ENCODE measurements at regions not wholly inside any gene's neighbourhood (a gene's known extent, or its start where the extent isn't known, plus 50 kb on each side); places are given as distances from the start of the nearest gene placed in this dataset.

DNA sequence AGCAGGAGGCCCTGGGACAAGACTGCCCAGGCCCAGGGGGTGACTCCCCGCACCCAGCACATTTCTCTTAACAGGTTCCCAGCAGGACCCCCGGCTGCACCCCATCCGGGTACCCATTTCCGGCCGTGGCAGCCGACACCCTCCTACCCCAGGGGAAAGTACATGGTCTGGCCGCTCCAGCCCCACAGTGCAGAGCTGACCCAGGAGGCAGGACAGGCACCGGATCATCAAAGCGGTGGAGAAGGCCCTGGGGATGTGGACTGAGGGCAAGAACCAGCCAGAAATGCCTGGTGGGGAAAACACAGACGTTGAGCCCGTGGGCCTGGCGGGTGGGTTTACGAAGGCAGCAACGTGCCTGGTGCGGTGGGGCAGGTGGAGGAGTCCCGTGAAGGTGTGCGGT lies 79.5 kb upstream of the GPC1 start:
- in situ Hi-C loops (cut with MboI; ENCODE audit: low pct_unique_long_range_greater_than_20kb, low sequenced_read_pairs, unreplicated experiment), result no loop called here
- TF ChIP-seq, protein P1, sequence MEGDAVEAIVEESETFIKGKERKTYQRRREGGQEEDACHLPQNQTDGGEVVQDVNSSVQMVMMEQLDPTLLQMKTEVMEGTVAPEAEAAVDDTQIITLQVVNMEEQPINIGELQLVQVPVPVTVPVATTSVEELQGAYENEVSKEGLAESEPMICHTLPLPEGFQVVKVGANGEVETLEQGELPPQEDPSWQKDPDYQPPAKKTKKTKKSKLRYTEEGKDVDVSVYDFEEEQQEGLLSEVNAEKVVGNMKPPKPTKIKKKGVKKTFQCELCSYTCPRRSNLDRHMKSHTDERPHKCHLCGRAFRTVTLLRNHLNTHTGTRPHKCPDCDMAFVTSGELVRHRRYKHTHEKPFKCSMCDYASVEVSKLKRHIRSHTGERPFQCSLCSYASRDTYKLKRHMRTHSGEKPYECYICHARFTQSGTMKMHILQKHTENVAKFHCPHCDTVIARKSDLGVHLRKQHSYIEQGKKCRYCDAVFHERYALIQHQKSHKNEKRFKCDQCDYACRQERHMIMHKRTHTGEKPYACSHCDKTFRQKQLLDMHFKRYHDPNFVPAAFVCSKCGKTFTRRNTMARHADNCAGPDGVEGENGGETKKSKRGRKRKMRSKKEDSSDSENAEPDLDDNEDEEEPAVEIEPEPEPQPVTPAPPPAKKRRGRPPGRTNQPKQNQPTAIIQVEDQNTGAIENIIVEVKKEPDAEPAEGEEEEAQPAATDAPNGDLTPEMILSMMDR (IDR thresholded peaks at IDR 0.05; ENCODE audit: extremely low read depth, insufficient read depth, missing control alignments), result no peak
- no peak for DNase-seq (ENCODE audit: low spot score)

DNA sequence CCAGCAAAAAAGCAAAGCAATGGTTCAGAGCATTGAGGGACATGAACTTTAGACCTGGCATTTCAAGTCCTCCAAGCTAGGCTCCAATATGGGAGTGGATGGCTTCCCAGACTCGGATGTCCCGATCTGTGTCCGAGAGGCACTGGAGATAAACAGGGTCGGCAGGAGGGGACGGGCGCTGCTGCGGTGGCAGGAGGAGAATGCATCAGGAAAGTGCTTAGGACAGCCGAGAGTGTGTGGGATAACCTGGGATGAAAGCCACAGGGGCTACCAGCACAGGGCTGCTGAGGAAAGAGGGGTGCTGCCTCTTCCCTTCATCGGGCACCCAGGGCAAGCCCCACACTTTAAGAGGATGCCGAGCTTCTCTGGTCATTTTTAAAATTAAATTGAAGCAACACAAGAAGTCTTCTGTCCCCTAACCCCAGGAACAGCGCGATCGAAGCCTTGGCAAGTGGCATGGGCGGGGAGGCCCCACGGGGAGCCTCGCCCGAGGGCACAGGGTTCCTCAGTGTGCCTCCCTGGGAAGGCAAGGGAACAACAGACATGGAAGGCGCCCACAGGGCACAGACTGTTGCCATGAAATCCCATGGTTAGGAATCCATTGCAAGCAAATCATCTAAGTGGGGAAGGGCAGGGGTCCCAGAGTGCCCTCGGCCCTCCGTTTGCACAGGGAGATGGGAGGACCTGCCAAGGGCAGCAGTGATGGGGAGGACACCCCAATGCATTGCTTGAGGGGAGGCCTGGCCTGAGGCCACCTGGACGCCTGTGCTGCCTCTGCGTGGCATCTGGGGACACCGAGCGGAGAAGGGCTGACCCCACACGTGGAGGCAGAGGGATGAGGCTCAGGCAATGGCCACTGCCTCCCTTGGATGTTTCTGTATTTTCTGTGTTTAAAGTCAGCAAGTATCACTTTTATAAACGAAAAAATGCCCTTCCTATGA lies 78.5 kb upstream of the GPC1 start:
- no peak for DNase-seq (ENCODE audit: low spot score)
- in situ Hi-C loops (cut with MboI; ENCODE audit: low pct_unique_long_range_greater_than_20kb, low sequenced_read_pairs, unreplicated experiment), result no loop called here
- TF ChIP-seq, protein P1 (IDR thresholded peaks at IDR 0.05; ENCODE audit: extremely low read depth, insufficient read depth, missing control alignments), result no peak

DNA sequence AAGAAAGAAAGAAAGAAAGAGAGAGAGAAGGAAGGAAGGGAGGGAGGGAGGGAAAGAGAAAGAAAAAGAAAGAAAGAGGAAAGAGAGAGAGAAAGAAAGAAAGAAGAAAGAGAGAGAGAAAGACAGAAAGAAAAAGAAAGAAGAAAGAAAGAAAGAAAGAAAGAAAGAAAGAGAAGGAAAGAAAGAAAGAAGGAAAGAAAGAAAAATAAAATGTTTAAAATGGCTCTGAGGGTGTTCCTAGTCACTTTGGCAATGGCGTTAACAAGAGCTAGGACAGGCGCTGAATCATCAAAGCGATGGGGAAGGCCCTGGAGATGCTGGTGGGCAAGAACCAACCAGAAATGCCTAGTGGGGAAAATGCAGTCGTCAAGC lies 77.8 kb upstream of the GPC1 start:
- in situ Hi-C loops (cut with MboI; ENCODE audit: low pct_unique_long_range_greater_than_20kb, low sequenced_read_pairs, unreplicated experiment), result no loop called here
- DNase-seq (ENCODE audit: low spot score), result no peak
- TF ChIP-seq, protein P1 (IDR thresholded peaks at IDR 0.05; ENCODE audit: extremely low read depth, insufficient read depth, missing control alignments), result no peak

DNA sequence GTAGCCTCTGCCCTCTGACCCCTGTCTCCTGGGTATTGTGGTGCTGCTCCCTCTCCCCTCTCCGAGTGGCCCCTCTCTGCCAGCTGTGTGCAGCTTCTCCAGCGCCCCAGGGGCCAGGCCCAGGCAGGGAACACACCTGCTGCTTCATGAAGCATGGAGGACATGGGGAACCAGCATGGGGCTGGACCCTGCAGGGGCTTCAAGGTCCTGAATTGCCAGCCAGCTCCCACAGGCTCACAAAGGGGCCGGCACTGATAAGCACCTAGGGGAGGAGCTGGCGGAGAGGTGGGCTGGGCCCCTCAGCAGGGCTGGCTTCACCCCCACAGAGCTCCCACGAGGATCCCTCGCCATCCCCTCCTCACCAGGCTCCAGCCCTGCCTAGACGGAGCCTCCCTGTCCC lies 77.4 kb upstream of the GPC1 start:
- DNase-seq (ENCODE audit: low spot score), result no peak
- in situ Hi-C loops (cut with MboI; ENCODE audit: low pct_unique_long_range_greater_than_20kb, low sequenced_read_pairs, unreplicated experiment), result no loop called here
- TF ChIP-seq, protein P1 (IDR thresholded peaks at IDR 0.05; ENCODE audit: extremely low read depth, insufficient read depth, missing control alignments), result no peak

DNA sequence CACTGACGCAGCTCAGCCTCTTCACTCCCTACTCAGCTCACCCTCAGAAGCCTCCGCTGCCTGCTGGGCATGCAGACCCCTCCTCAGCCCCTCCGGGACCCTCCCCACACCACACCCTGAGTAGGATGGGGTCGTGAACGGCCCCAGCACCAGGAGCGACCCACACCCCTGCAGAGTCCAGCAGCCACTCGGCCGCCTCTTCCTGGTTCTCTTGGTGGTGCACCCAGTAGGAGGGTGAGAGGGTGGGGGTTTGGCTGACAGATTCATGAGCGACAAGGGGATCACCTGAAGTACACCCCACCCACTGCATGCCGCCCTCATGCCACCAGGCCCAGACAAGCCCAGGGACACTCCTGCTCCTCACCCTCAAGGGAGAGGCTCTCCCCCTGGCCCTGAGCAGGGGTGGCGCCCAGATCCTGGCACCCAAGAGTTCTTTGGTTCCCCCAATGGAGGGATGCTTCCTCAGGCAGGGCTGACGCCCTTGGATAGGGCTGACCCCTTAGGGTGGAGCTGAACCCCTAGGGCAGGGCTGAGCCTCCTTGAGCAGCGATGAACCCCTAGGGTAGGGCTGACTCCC lies 76.6 kb upstream of the GPC1 start:
- TF ChIP-seq, protein P1 (IDR thresholded peaks at IDR 0.05; ENCODE audit: extremely low read depth, insufficient read depth, missing control alignments), result no peak
- in situ Hi-C loops (cut with MboI; ENCODE audit: low pct_unique_long_range_greater_than_20kb, low sequenced_read_pairs, unreplicated experiment), result no loop called here
- DNase-seq (ENCODE audit: low spot score), result no peak

DNA sequence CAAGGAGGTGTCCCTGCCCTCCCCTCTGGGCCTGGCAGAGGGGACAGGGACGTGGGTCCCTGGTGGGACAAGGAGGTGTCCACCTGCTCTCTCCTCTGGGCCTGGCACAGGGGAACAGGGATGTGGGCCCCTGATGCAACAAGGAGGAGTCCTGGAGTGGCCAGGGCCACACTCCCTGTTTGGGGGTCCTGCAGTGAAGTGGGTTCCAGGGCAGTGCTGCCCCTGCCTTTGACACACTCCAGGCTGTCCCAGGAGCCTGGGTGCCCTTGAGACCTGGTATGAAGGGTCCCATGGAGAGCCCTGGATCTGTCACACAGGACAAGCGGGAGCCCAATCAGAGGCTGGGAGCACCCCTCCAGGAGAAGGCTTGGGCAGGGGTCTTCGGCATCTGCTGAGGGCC lies 75.8 kb upstream of the GPC1 start:
- in situ Hi-C loops (cut with MboI; ENCODE audit: low pct_unique_long_range_greater_than_20kb, low sequenced_read_pairs, unreplicated experiment), result no loop called here
- DNase-seq (ENCODE audit: low spot score), result no peak
- TF ChIP-seq, protein P1 (IDR thresholded peaks at IDR 0.05; ENCODE audit: extremely low read depth, insufficient read depth, missing control alignments), result no peak
